H1 (cell line): ENCODE measurements at regions not wholly inside any gene's neighbourhood (a gene's known extent, or its start where the extent isn't known, plus 50 kb on each side); places are given as distances from the start of the nearest gene placed in this dataset.

Source experiments
- CTCF ChIA-PET: fragments of 300-600 bp; sonication (Branson Sonifier 250); formaldehyde crosslinking; loops from one replicate; lab custom pipeline; 2021; ENCODE audit not compliant: partially characterized antibody; lab: Charles Lee
- POLR2A ChIA-PET: fragments of 300-600 bp; sonication (Branson Sonifier 250); formaldehyde crosslinking; loops from one replicate; lab custom pipeline; 2021; ENCODE audit warnings: inconsistent platforms; ENCODE audit not compliant: partially characterized antibody; lab: Charles Lee
- DNase-seq, 2 experiments: peaks; one replicate each; pipeline versions ENCODE4 v3.0.0 to v3.0.0-alpha.2; 2010 to 2022; ENCODE audit warnings: low spot score in 2 of 2, low read depth in 1 of 2, mixed read lengths in 1 of 2
- FAIRE-seq: peaks from 2 replicates; lab custom pipeline; 2011; peaks lifted over from hg19 to GRCh38; lab: Jason Lieb, UNC
- H2AFZ ChIP-seq: 2 replicates; pipeline ENCODE4 v1.8.1; 2012; ENCODE audit warnings: low read length, inconsistent platforms
- H2AK5ac ChIP-seq: 2 replicates; pipeline ENCODE4 v1.6.1; 2013; ENCODE audit warnings: low read depth, low read length
- H2BK120ac ChIP-seq: replicated peaks from 2 replicates; pipeline ENCODE3; 2013; ENCODE audit warnings: low read depth, low read length, inconsistent platforms
- H2BK12ac ChIP-seq: 2 replicates; pipeline ENCODE4 v1.6.1; 2013; ENCODE audit warnings: low read depth, low read length
- H2BK15ac ChIP-seq: 2 replicates; pipeline ENCODE4 v1.6.1; 2013; ENCODE audit warnings: low read length
- H2BK20ac ChIP-seq: 2 replicates; pipeline ENCODE4 v1.6.1; 2013; ENCODE audit warnings: low read length
- H2BK5ac ChIP-seq: 2 replicates; pipeline ENCODE4 v1.6.1; 2013; ENCODE audit warnings: low read depth, low read length
- H3K14ac ChIP-seq: 2 replicates; pipeline ENCODE4 v1.6.1; 2013; ENCODE audit warnings: inconsistent platforms; ENCODE audit not compliant: insufficient read length
- H3K18ac ChIP-seq: 2 replicates; pipeline ENCODE4 v1.6.1; 2013; ENCODE audit warnings: low read length; ENCODE audit errors: extremely low read depth
- H3K23ac ChIP-seq: 2 replicates; pipeline ENCODE4 v1.6.1; 2013; ENCODE audit warnings: inconsistent platforms; ENCODE audit not compliant: insufficient read length
- H3K23me2 ChIP-seq: 2 replicates; pipeline ENCODE4 v1.6.1; 2013; ENCODE audit warnings: low read depth, low read length
- H3K27ac ChIP-seq: 2 replicates; pipeline ENCODE4 v1.6.1; 2011; ENCODE audit warnings: low read depth, low read length, inconsistent platforms
- H3K27me3 ChIP-seq, 4 experiments: replicated peaks in 1 of 4; 1 replicate in 1 of 4; 2 replicates in 3 of 4; pipeline versions ENCODE4 v1.6.1 to v1.8.1; 2011 to 2013; ENCODE audit warnings: low read length in 3 of 4, mild to moderate bottlenecking in 3 of 4, inconsistent platforms in 2 of 4, mixed read lengths in 2 of 4, moderate library complexity in 1 of 4; ENCODE audit not compliant: control insufficient read depth in 3 of 4, insufficient read depth in 3 of 4; ENCODE audit errors: extremely low read depth in 1 of 4
- H3K36me3 ChIP-seq, 4 experiments: 2 replicates each; pipeline versions ENCODE4 v1.6.1 to v1.8.1; 2011 to 2013; ENCODE audit warnings: mild to moderate bottlenecking in 4 of 4, low read length in 3 of 4, moderate library complexity in 2 of 4, control low read depth in 1 of 4, inconsistent platforms in 1 of 4; ENCODE audit not compliant: insufficient read depth in 4 of 4, control insufficient read depth in 2 of 4
- H3K4ac ChIP-seq: replicated peaks from 2 replicates; pipeline ENCODE3; 2013; ENCODE audit warnings: low read length, low read depth, mixed read lengths, inconsistent platforms; ENCODE audit not compliant: insufficient read length
- H3K4me1 ChIP-seq, 4 experiments: replicated peaks in 1 of 4; 1 replicate in 1 of 4; 2 replicates in 3 of 4; pipeline versions ENCODE4 v1.6.1 to v1.8.1; 2011 to 2013; ENCODE audit warnings: low read length in 3 of 4, inconsistent platforms in 2 of 4, mixed read lengths in 1 of 4; ENCODE audit not compliant: insufficient read depth in 4 of 4, control insufficient read depth in 3 of 4
- H3K4me2 ChIP-seq, 2 experiments: 2 replicates each; pipeline versions ENCODE4 v1.6.1 to v1.8.1; 2011 to 2013; ENCODE audit warnings: low read depth in 2 of 2, low read length in 2 of 2, control low read depth in 1 of 2, inconsistent platforms in 1 of 2, mild to moderate bottlenecking in 1 of 2; ENCODE audit not compliant: insufficient read depth in 1 of 2
- H3K4me3 ChIP-seq, 4 experiments: fragments of 200-600, 300-600 bp in 1 of 4; sonication (generic), shearing (Covaris generic), sonication (Bioruptor Twin) in 1 of 4; 2 replicates each; pipeline versions ENCODE4 v1.5.1 to v1.8.1; 2011 to 2016; ENCODE audit warnings: low read length in 4 of 4, low read depth in 3 of 4, control low read depth in 2 of 4, inconsistent platforms in 2 of 4, mild to moderate bottlenecking in 2 of 4, mixed read lengths in 1 of 4, moderate library complexity in 1 of 4; ENCODE audit not compliant: insufficient read depth in 2 of 4; ENCODE audit errors: extremely low read depth in 1 of 4
- H3K56ac ChIP-seq: replicated peaks from 2 replicates; pipeline ENCODE3; 2013; ENCODE audit warnings: low read depth, mild to moderate bottlenecking, mixed read lengths, low read length, inconsistent platforms; ENCODE audit not compliant: insufficient read length
- H3K79me1 ChIP-seq: 2 replicates; pipeline ENCODE4 v1.6.1; 2013; ENCODE audit warnings: low read depth, low read length, control low read depth
- H3K79me2 ChIP-seq, 2 experiments: 2 replicates each; pipeline versions ENCODE4 v1.6.1 to v1.8.1; 2012 to 2013; ENCODE audit warnings: low read length in 2 of 2, mild to moderate bottlenecking in 2 of 2, inconsistent platforms in 1 of 2; ENCODE audit not compliant: insufficient read depth in 2 of 2, control insufficient read depth in 1 of 2
- H3K9ac ChIP-seq, 4 experiments: replicated peaks in 1 of 4; 1 replicate in 1 of 4; 2 replicates in 3 of 4; pipeline versions ENCODE4 v1.6.1 to v1.8.1; 2011 to 2013; ENCODE audit warnings: low read depth in 3 of 4, low read length in 3 of 4, control low read depth in 2 of 4, mild to moderate bottlenecking in 2 of 4, moderate library complexity in 2 of 4, inconsistent platforms in 1 of 4; ENCODE audit errors: extremely low read depth in 1 of 4
- H3K9me3 ChIP-seq, 2 experiments: 2 replicates each; pipeline versions ENCODE4 v1.6.1 to v1.8.1; 2012 to 2013; ENCODE audit warnings: mild to moderate bottlenecking in 2 of 2, moderate library complexity in 2 of 2, control low read depth in 1 of 2, inconsistent platforms in 1 of 2, low read depth in 1 of 2, low read length in 1 of 2, mixed read lengths in 1 of 2; ENCODE audit not compliant: insufficient read depth in 2 of 2
- H4K20me1 ChIP-seq, 2 experiments: replicated peaks in 1 of 2; 2 replicates each; pipeline versions ENCODE3 to v1.8.1; 2011 to 2013; ENCODE audit warnings: inconsistent platforms in 2 of 2, low read length in 2 of 2, mild to moderate bottlenecking in 1 of 2; ENCODE audit not compliant: insufficient read depth in 2 of 2, control insufficient read depth in 1 of 2
- H4K5ac ChIP-seq: 2 replicates; pipeline ENCODE4 v1.6.1; 2013; ENCODE audit warnings: low read length, low read depth, mixed read lengths, inconsistent platforms; ENCODE audit not compliant: insufficient read length
- H4K8ac ChIP-seq: 2 replicates; pipeline ENCODE4 v1.8.0; 2013; ENCODE audit warnings: mild to moderate bottlenecking, moderate library complexity, low read length, inconsistent platforms; ENCODE audit not compliant: insufficient read depth; ENCODE audit errors: extremely low read depth
- H4K91ac ChIP-seq: replicated peaks from 2 replicates; pipeline ENCODE3; 2013; ENCODE audit warnings: low read length, mixed read lengths, inconsistent platforms; ENCODE audit not compliant: insufficient read length
- ATF3 ChIP-seq: IDR thresholded peaks from 2 replicates; pipeline ENCODE4 v1.6.1; 2011; ENCODE audit warnings: low read depth, mild to moderate bottlenecking, low read length; ENCODE audit not compliant: insufficient read depth
- CEBPB ChIP-seq: IDR thresholded peaks from 2 replicates; pipeline ENCODE4 v1.6.1; 2012; ENCODE audit warnings: low read depth, low read length
- CHD1 ChIP-seq: IDR thresholded peaks from 2 replicates; pipeline ENCODE4 v1.6.1; 2012; ENCODE audit warnings: low read depth, low read length, improper control_type of control experiment
- CHD2 ChIP-seq: IDR thresholded peaks from 2 replicates; pipeline ENCODE4 v1.6.1; 2012; ENCODE audit warnings: low read length, improper control_type of control experiment
- CREB1 ChIP-seq: IDR thresholded peaks from 2 replicates; pipeline ENCODE4 v1.6.1; 2012; ENCODE audit warnings: inconsistent platforms
- GTF2F1 ChIP-seq: IDR thresholded peaks from 2 replicates; pipeline ENCODE4 v1.6.1; 2012; ENCODE audit warnings: low read depth, low read length, improper control_type of control experiment, borderline replicate concordance
- HDAC2 ChIP-seq, 2 experiments: fragments of 300-600 bp in 1 of 2; sonication (generic) in 1 of 2; IDR thresholded peaks; 2 replicates each; pipeline ENCODE4 v1.6.1; 2011 to 2012; ENCODE audit warnings: low read depth in 2 of 2, low read length in 2 of 2, mild to moderate bottlenecking in 2 of 2, moderate library complexity in 2 of 2, borderline replicate concordance in 1 of 2, inconsistent platforms in 1 of 2
- JUND ChIP-seq: IDR thresholded peaks from 2 replicates; pipeline ENCODE4 v1.6.1; 2011; ENCODE audit warnings: mild to moderate bottlenecking, improper control_type of control experiment, low read length
- KDM5A ChIP-seq: fragments of 200-600 bp; IDR thresholded peaks from 2 replicates; pipeline ENCODE4 v1.7.1; 2012; ENCODE audit warnings: mild to moderate bottlenecking, low read length, inconsistent platforms, mixed read lengths
- POU5F1 ChIP-seq: IDR thresholded peaks from 2 replicates; pipeline ENCODE4 v1.6.1; 2011; ENCODE audit warnings: low read depth, mild to moderate bottlenecking, low read length, moderate library complexity
- RAD21 ChIP-seq, 2 experiments: IDR thresholded peaks in 1 of 2; conservative IDR thresholded peaks in 1 of 2; 2 replicates each; pipeline ENCODE4 v1.6.1; 2011; ENCODE audit warnings: low read depth in 2 of 2, low read length in 2 of 2, improper control_type of control experiment in 1 of 2, inconsistent platforms in 1 of 2, mild to moderate bottlenecking in 1 of 2, moderate library complexity in 1 of 2
- RXRA ChIP-seq: IDR thresholded peaks from 2 replicates; pipeline ENCODE4 v1.6.1; 2011; ENCODE audit warnings: low read depth, mild to moderate bottlenecking, low read length, moderate library complexity; ENCODE audit not compliant: insufficient read depth
- SP1 ChIP-seq: IDR thresholded peaks from 2 replicates; pipeline ENCODE4 v1.6.1; 2011; ENCODE audit warnings: low read depth, low read length
- SUZ12 ChIP-seq: fragments of 200-600 bp; sonication (generic); IDR thresholded peaks from 2 replicates; pipeline ENCODE4 v1.6.1; 2012; ENCODE audit warnings: mild to moderate bottlenecking, inconsistent platforms, low read length, moderate library complexity, mixed read lengths
- TAF1 ChIP-seq: IDR thresholded peaks from 2 replicates; pipeline ENCODE4 v1.6.1; 2011; ENCODE audit warnings: mild to moderate bottlenecking, low read depth, low read length
- WGBS, 2 experiments: shearing (Covaris generic) in 1 of 2; methylation state at CpG; one replicate each; pipeline versions ENCODE4 v1.1.6 to v1.1.7; 2013 to 2015; ENCODE audit warnings: low lambda C conversion rate in 2 of 2, mixed read lengths in 2 of 2, inconsistent platforms in 1 of 2, low coverage in 1 of 2, missing lambda C conversion rate in 1 of 2; ENCODE audit not compliant: insufficient replicate concordance in 2 of 2, insufficient coverage in 1 of 2, insufficient read length in 1 of 2; ENCODE audit errors: extremely low coverage in 1 of 2, missing lambda C conversion rate in 1 of 2; 5-methylcytosine and 5-hydroxymethylcytosine counted together

DNA sequence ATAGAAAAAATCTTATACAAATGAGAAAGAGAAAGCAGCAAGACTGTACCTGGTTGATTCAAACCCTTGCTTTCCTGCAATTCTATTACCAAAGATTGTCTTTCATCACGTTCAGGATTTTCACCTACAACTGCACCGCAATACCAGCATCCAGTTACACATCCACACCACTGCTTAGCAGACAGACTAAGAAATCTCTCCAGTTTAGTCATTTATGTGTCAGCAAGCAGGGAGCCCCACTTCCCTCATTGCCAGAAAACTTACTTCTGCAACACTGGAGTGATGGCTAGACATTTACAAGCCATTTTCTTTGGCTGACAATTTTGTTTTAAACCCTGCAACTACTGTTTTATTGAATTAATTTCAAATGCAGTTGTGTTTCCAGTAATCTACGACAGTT, 359.6 kb upstream of the MEOX2 start:
- Histone ChIP-seq H2BK15ac (no peak overlapping the region), H4K8ac (no peak overlapping the region), H4K5ac (no peak overlapping the region), H3K27me3 (no peaks in the 10 kb centered on the region), H3K4me1 (no peaks in the 10 kb centered on the region), H3K23me2 (no peaks in the 10 kb centered on the region), H3K4ac (no peak overlapping the region), H3K79me1 (no peaks in the 10 kb centered on the region), H3K4me3 (no peak overlapping the region), H4K91ac (no peak overlapping the region), H3K36me3 (no peaks in the 10 kb centered on the region), H2BK5ac (no peak overlapping the region), H2AFZ (no peak overlapping the region), H3K56ac (no peak overlapping the region), H3K9me3 (no peaks in the 10 kb centered on the region), H2AK5ac (no peak overlapping the region), H3K23ac (no peak overlapping the region), H3K14ac (no peak overlapping the region), H3K27ac (no peak overlapping the region), H3K79me2 (no peaks in the 10 kb centered on the region), H4K20me1 (no peaks in the 10 kb centered on the region), H2BK20ac (no peak overlapping the region), H3K18ac (no peak overlapping the region), H2BK12ac (no peak overlapping the region), H3K4me2 (no peak overlapping the region), H3K9ac (no peak overlapping the region; a peak in 1 of 7 replicates), H2BK120ac (no peak overlapping the region)
- WGBS, 2 experiments: 81% methylated on average over 3 of the region's 3 CpGs; no CpG with 5 or more reads in 1 of the 2 experiments
- DNase-seq (no peak), FAIRE-seq (no peak)
- TF ChIP-seq TAF1: no peak
- TF ChIP-seq ATF3: no peak
- TF ChIP-seq KDM5A: no peak
- no peak for TF ChIP-seq GTF2F1
- no peak for TF ChIP-seq POU5F1
- TF ChIP-seq SUZ12: no peak
- TF ChIP-seq RAD21 (IDR thresholded peaks at IDR 0.05 in 1 of 2, conservative IDR thresholded peaks at IDR 0.05 in 1 of 2; ENCODE audit: low read depth in 2 of 2, low read length in 2 of 2): no peak
- no peak for TF ChIP-seq CEBPB
- no peak for TF ChIP-seq CHD2
- TF ChIP-seq CHD1: no peak
- no peak for TF ChIP-seq SP1
- TF ChIP-seq HDAC2 (IDR thresholded peaks at IDR 0.05; ENCODE audit: borderline replicate concordance in 1 of 2, low read depth in 2 of 2, low read length in 2 of 2): no peak
- TF ChIP-seq CREB1: no peak
- no peak for TF ChIP-seq JUND
- TF ChIP-seq RXRA: no peak
- CTCF ChIA-PET: no interaction called here
- POLR2A ChIA-PET: no interaction called here
